ENCODE measurements at regions not wholly inside any gene's neighbourhood (a gene's known extent, or its start where the extent isn't known, plus 50 kb on each side); places are given as distances from the start of the nearest gene placed in this dataset.

GRCh38 chr22:26981541-26981940, 324.2 kb downstream of the MIAT start:
- no peaks in the 10 kb centered on the region; the same call in 1 of the 2 replicates for H3K23me2 ChIP-seq (ENCODE audit: low read depth, low read length)
- CTCF ChIA-PET (ENCODE audit: partially characterized antibody), result interaction anchor here (0.8 to 1.1 kb wide), 2 partner anchors 29 to 61 kb away, joined by 3 read pairs; no protein-coding TSS in a partner anchor
- no peak overlapping the region; a peak in 1 of 7 replicates for H3K9ac ChIP-seq (replicated peaks in 1 of 4; ENCODE audit: extremely low read depth in 1 of 4, low read depth in 3 of 4, low read length in 3 of 4)
- H3K36me3 ChIP-seq (ENCODE audit: control insufficient read depth in 2 of 4, insufficient read depth in 4 of 4, low read length in 3 of 4), result no peaks in the 10 kb centered on the region
- POLR2A ChIA-PET (ENCODE audit: partially characterized antibody), result no interaction called here
- no peak overlapping the region for H3K14ac ChIP-seq (ENCODE audit: insufficient read length)
- H3K27ac ChIP-seq (ENCODE audit: low read depth, low read length), result no peak overlapping the region
- no peaks in the 10 kb centered on the region for H4K20me1 ChIP-seq (replicated peaks in 1 of 2; ENCODE audit: control insufficient read depth in 1 of 2, insufficient read depth in 2 of 2, low read length in 2 of 2)
- 91% methylated on average over 5 of the region's 5 CpGs; no CpG with 5 or more reads in 1 of the 2 experiments for WGBS, 2 experiments (ENCODE audit: extremely low coverage in 1 of 2, insufficient coverage in 1 of 2, insufficient read length in 1 of 2, insufficient replicate concordance in 2 of 2, low coverage in 1 of 2, low lambda C conversion rate in 2 of 2, missing lambda C conversion rate in 1 of 2)
- no peak overlapping the region for H3K4me2 ChIP-seq (ENCODE audit: insufficient read depth in 1 of 2, low read depth in 2 of 2, low read length in 2 of 2)
- no peak overlapping the region for H3K56ac ChIP-seq (replicated peaks; ENCODE audit: insufficient read length, low read depth, low read length)
- H3K9me3 ChIP-seq (ENCODE audit: insufficient read depth in 2 of 2, low read depth in 1 of 2, low read length in 1 of 2), result no peaks in the 10 kb centered on the region
- H4K8ac ChIP-seq (ENCODE audit: extremely low read depth, insufficient read depth, low read length), result no peak overlapping the region
- H4K5ac ChIP-seq (ENCODE audit: insufficient read length, low read depth, low read length), result no peak overlapping the region
- FAIRE-seq (no peak), DNase-seq (ENCODE audit: low read depth in 1 of 2, low spot score in 2 of 2) (no peak)
- no peak overlapping the region for H3K18ac ChIP-seq (ENCODE audit: extremely low read depth, low read length)
- no peak overlapping the region for H3K4me3 ChIP-seq (ENCODE audit: extremely low read depth in 1 of 4, insufficient read depth in 2 of 4, low read depth in 3 of 4, low read length in 4 of 4)
- H2BK20ac ChIP-seq (ENCODE audit: low read length), result no peak overlapping the region
- no peak overlapping the region for H4K91ac ChIP-seq (replicated peaks; ENCODE audit: insufficient read length, low read length)
- no peaks in the 10 kb centered on the region; a peak in 3 of 7 replicates for H3K27me3 ChIP-seq (replicated peaks in 1 of 4; ENCODE audit: control insufficient read depth in 3 of 4, extremely low read depth in 1 of 4, insufficient read depth in 3 of 4, low read length in 3 of 4)
- no peak overlapping the region for H2AFZ ChIP-seq (ENCODE audit: low read length)
- H2BK12ac ChIP-seq (ENCODE audit: low read depth, low read length), result no peak overlapping the region
- no peak overlapping the region for H3K23ac ChIP-seq (ENCODE audit: insufficient read length)
- no peaks in the 10 kb centered on the region for H3K79me1 ChIP-seq (ENCODE audit: low read depth, low read length)
- no peak overlapping the region for H3K4ac ChIP-seq (replicated peaks; ENCODE audit: insufficient read length, low read depth, low read length)
- H2BK15ac ChIP-seq (ENCODE audit: low read length), result no peak overlapping the region
- H2BK120ac ChIP-seq (replicated peaks; ENCODE audit: low read depth, low read length), result no peak overlapping the region
- no peak overlapping the region for H2AK5ac ChIP-seq (ENCODE audit: low read depth, low read length)
- no peak overlapping the region for H2BK5ac ChIP-seq (ENCODE audit: low read depth, low read length)
- peaks cover 7 to 8% (median 7%) of the 10 kb centered on the region in 4 experiments for H3K4me1 ChIP-seq (replicated peaks in 1 of 4; ENCODE audit: control insufficient read depth in 3 of 4, insufficient read depth in 4 of 4, low read length in 3 of 4)
- H3K79me2 ChIP-seq (ENCODE audit: control insufficient read depth in 1 of 2, insufficient read depth in 2 of 2, low read length in 2 of 2), result no peaks in the 10 kb centered on the region
- no peak for TF ChIP-seq CTBP2 (IDR thresholded peaks at IDR 0.05; ENCODE audit: borderline replicate concordance, insufficient read depth, insufficient read length, low read length)
- TF ChIP-seq, protein P1, sequence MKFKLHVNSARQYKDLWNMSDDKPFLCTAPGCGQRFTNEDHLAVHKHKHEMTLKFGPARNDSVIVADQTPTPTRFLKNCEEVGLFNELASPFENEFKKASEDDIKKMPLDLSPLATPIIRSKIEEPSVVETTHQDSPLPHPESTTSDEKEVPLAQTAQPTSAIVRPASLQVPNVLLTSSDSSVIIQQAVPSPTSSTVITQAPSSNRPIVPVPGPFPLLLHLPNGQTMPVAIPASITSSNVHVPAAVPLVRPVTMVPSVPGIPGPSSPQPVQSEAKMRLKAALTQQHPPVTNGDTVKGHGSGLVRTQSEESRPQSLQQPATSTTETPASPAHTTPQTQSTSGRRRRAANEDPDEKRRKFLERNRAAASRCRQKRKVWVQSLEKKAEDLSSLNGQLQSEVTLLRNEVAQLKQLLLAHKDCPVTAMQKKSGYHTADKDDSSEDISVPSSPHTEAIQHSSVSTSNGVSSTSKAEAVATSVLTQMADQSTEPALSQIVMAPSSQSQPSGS (IDR thresholded peaks at IDR 0.05; ENCODE audit: low read length), result no peak
- TF ChIP-seq KDM5A (IDR thresholded peaks at IDR 0.05; ENCODE audit: low read length), result no peak
- TF ChIP-seq SP4 (IDR thresholded peaks at IDR 0.05; ENCODE audit: low read length), result no peak
- TF ChIP-seq CHD2 (IDR thresholded peaks at IDR 0.05; ENCODE audit: low read length), result no peak
- TF ChIP-seq POLR2A (IDR thresholded peaks at IDR 0.05; ENCODE audit: control extremely low read depth in 1 of 2, low read depth in 2 of 2, low read length in 2 of 2), result no peak
- no peak for TF ChIP-seq EGR1 (IDR thresholded peaks at IDR 0.05; ENCODE audit: borderline replicate concordance, low read depth, low read length)
- TF ChIP-seq TEAD4 (IDR thresholded peaks at IDR 0.05; ENCODE audit: low read depth, low read length), result no peak
- TF ChIP-seq BCL11A (IDR thresholded peaks at IDR 0.05; ENCODE audit: low read depth in 2 of 2, low read length in 2 of 2), result no peak
- no peak for TF ChIP-seq RNF2 (IDR thresholded peaks at IDR 0.05; ENCODE audit: borderline replicate concordance, low read depth, low read length, missing control alignments, poor library complexity, severe bottlenecking)
- TF ChIP-seq CBX8 (IDR thresholded peaks at IDR 0.05; ENCODE audit: borderline replicate concordance, low read depth, low read length), result no peak
- TF ChIP-seq EZH2 (IDR thresholded peaks at IDR 0.05; ENCODE audit: low read depth, low read length, severe bottlenecking), result no peak
- no peak for TF ChIP-seq KDM1A (IDR thresholded peaks at IDR 0.05; ENCODE audit: borderline replicate concordance, low read length)
- TF ChIP-seq TCF12 (IDR thresholded peaks at IDR 0.05; ENCODE audit: low read depth, low read length), result no peak

Data from H1 (cell line).